NT2/D1 (cell line): ENCODE measurements at regions not wholly inside any gene's neighbourhood (a gene's known extent, or its start where the extent isn't known, plus 50 kb on each side); places are given as distances from the start of the nearest gene placed in this dataset.
A peak's percentile ranks its signal among the peaks of the same experiment; 100 is the strongest.

ENCODE experiments used
- DNase-seq: peaks from one replicate; pipeline ENCODE4 v3.0.0-alpha.2; 2011; ENCODE audit warnings: low read depth, low spot score
- H3K27me3 ChIP-seq: 2 replicates; pipeline ENCODE4 v1.6.0; 2011; ENCODE audit warnings: mild to moderate bottlenecking; ENCODE audit not compliant: insufficient read length, insufficient read depth
- H3K36me3 ChIP-seq: 2 replicates; pipeline ENCODE4 v1.6.1; 2011; ENCODE audit warnings: mild to moderate bottlenecking, low read length, mixed read lengths; ENCODE audit not compliant: insufficient read depth, insufficient read length
- H3K4me1 ChIP-seq: 2 replicates; pipeline ENCODE4 v1.5.1; 2011; ENCODE audit not compliant: insufficient read depth, insufficient read length
- H3K4me3 ChIP-seq: 2 replicates; pipeline ENCODE4 v1.5.1; 2011; ENCODE audit warnings: low read depth; ENCODE audit not compliant: insufficient read length
- H3K9ac ChIP-seq: 2 replicates; pipeline ENCODE4 v1.6.0; 2011; ENCODE audit warnings: low read depth; ENCODE audit not compliant: insufficient read length
- H3K9me3 ChIP-seq: 2 replicates; pipeline ENCODE4 v1.5.1; 2011; ENCODE audit warnings: mild to moderate bottlenecking, low read length; ENCODE audit not compliant: insufficient read depth
- SUZ12 ChIP-seq: IDR thresholded peaks from 2 replicates; pipeline ENCODE4 v1.6.1; 2011; ENCODE audit not compliant: insufficient read length, insufficient read depth; ENCODE audit errors: extremely low read depth
- YY1 ChIP-seq: IDR thresholded peaks from 2 replicates; pipeline ENCODE4 v1.6.1; 2011; ENCODE audit not compliant: insufficient read length, insufficient read depth
- ZNF274 ChIP-seq: IDR thresholded peaks from 2 replicates; pipeline ENCODE4 v1.6.1; 2011; ENCODE audit warnings: mild to moderate bottlenecking, low read depth, low read length

GRCh38 chr4:63233671-63234070, 1175.6 kb downstream of the TECRL start:
- no peak for DNase-seq
- Histone ChIP-seq H3K4me1 (no peaks in the 10 kb centered on the region), H3K4me3 (no peak overlapping the region), H3K36me3 (no peaks in the 10 kb centered on the region), H3K9ac (no peak overlapping the region), H3K9me3 (no peaks in the 10 kb centered on the region), H3K27me3 (no peaks in the 10 kb centered on the region)
- TF ChIP-seq SUZ12, result no peak

GRCh38 chr4:63232058-63232457, 1177.2 kb downstream of the TECRL start:
- H3K27me3 ChIP-seq, result no peaks in the 10 kb centered on the region
- H3K4me3 ChIP-seq, result no peak overlapping the region
- DNase-seq, result no peak
- no peaks in the 10 kb centered on the region for H3K4me1 ChIP-seq
- TF ChIP-seq ZNF274 (no peak), YY1 (no peak), SUZ12 (no peak)
- no peak overlapping the region for H3K9ac ChIP-seq
- no peaks in the 10 kb centered on the region for H3K9me3 ChIP-seq
- H3K36me3 ChIP-seq, result no peaks in the 10 kb centered on the region

- Histone ChIP-seq H3K4me1 (no peaks in the 10 kb centered on the region), H3K27me3 (no peaks in the 10 kb centered on the region), H3K4me3 (no peak overlapping the region), H3K9me3 (no peaks in the 10 kb centered on the region), H3K36me3 (no peaks in the 10 kb centered on the region), H3K9ac (no peak overlapping the region)
- TF ChIP-seq YY1 (no peak), ZNF274 (no peak), SUZ12 (no peak)
- DNase-seq, result peak; percentile 5
Observed at GRCh38 chr4:63226229-63226628, 1183.0 kb downstream of the TECRL start.

- Histone ChIP-seq H3K9me3 (peaks cover 3% of the 10 kb centered on the region), H3K4me3 (no peak overlapping the region), H3K36me3 (no peaks in the 10 kb centered on the region), H3K27me3 (no peaks in the 10 kb centered on the region), H3K4me1 (no peaks in the 10 kb centered on the region), H3K9ac (no peak overlapping the region)
- no peak for DNase-seq
- no peak for TF ChIP-seq YY1
- TF ChIP-seq ZNF274, result no peak
- no peak for TF ChIP-seq SUZ12
Observed at GRCh38 chr4:63222466-63222865, 1186.8 kb downstream of the TECRL start.

GRCh38 chr4:63221477-63221876, 1187.8 kb downstream of the TECRL start:
- no peak for DNase-seq
- Histone ChIP-seq H3K4me3 (no peak overlapping the region), H3K27me3 (no peaks in the 10 kb centered on the region), H3K9me3 (peaks cover 5% of the 10 kb centered on the region), H3K4me1 (no peaks in the 10 kb centered on the region), H3K36me3 (no peaks in the 10 kb centered on the region), H3K9ac (no peak overlapping the region)
- TF ChIP-seq ZNF274 (no peak), YY1 (no peak), SUZ12 (no peak)

- Histone ChIP-seq H3K27me3 (no peaks in the 10 kb centered on the region), H3K4me1 (no peaks in the 10 kb centered on the region), H3K9me3 (peaks cover 5% of the 10 kb centered on the region), H3K36me3 (no peaks in the 10 kb centered on the region), H3K4me3 (no peak overlapping the region), H3K9ac (no peak overlapping the region)
- DNase-seq, result peak; percentile 49
- TF ChIP-seq ZNF274 (no peak), SUZ12 (no peak), YY1 (no peak)
Observed at GRCh38 chr4:63218856-63219255, 1190.4 kb downstream of the TECRL start.

GRCh38 chr4:63214076-63214475, 1195.2 kb downstream of the TECRL start:
- no peak for DNase-seq
- no peaks in the 10 kb centered on the region for H3K27me3 ChIP-seq
- TF ChIP-seq ZNF274, result no peak
- no peak for TF ChIP-seq YY1
- TF ChIP-seq SUZ12, result no peak
- H3K36me3 ChIP-seq, result no peaks in the 10 kb centered on the region
- peaks cover 5% of the 10 kb centered on the region for H3K9me3 ChIP-seq
- H3K9ac ChIP-seq, result no peak overlapping the region
- H3K4me3 ChIP-seq, result no peak overlapping the region
- H3K4me1 ChIP-seq, result no peaks in the 10 kb centered on the region
